Activated CD4-positive, CD25-positive, alpha-beta regulatory T cell treated with anti-CD3 and anti-CD28 coated beads, Interleukin-2, amount 50 U/mL, for 24 hours (primary cell): ENCODE measurements at regions not wholly inside any gene's neighbourhood (a gene's known extent, or its start where the extent isn't known, plus 50 kb on each side); places are given as distances from the start of the nearest gene placed in this dataset.

Experiments used
- ATAC-seq, 2 donors: fragments of 150-1000 bp; cut with Tn5 transposase; one replicate each; pipeline ENCODE4 v1.10.0; 2021; ENCODE audit warnings: mild to moderate bottlenecking in 1 of 2, moderate library complexity in 1 of 2

GRCh38 chr4:11729548-11729947, 300.9 kb upstream of the HS3ST1 start:
- ATAC-seq, result no peak

DNA sequence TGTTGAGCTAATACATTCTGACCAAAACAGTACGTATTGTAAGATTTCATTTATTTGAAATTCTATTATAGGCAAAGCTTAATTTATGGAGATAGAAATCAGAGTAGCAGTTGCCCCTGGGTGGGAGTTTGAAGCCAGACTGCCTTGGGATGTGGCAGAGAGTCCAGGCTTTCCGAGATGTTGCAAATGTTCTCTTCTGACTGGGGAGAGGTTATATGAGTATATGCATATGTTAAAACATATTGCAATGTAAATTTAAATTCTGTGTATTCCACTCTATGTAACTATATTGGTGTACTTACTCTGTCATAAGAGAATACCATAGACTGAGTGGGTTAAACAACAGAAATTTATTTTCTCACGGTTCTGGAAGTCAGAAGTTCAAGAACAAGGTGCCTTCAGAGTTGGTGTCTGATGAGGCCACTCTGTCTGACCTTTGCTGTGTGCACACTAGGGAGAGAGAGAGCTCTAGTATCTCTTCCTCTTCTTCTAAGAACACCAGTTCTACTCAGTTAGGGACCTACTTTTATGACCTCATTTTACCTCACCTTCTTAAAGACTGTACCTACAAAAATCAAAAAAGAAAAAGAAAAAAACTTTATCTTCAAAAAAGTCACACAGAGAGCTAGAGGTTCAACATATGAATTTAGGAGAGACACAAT, 299.3 kb upstream of the HS3ST1 start:
- no peak for ATAC-seq

GRCh38 chr4:11724731-11725130, 296.0 kb upstream of the HS3ST1 start:
- ATAC-seq, result no peak

GRCh38 chr4:11722223-11722622, 293.5 kb upstream of the HS3ST1 start:
- ATAC-seq, result no peak

DNA sequence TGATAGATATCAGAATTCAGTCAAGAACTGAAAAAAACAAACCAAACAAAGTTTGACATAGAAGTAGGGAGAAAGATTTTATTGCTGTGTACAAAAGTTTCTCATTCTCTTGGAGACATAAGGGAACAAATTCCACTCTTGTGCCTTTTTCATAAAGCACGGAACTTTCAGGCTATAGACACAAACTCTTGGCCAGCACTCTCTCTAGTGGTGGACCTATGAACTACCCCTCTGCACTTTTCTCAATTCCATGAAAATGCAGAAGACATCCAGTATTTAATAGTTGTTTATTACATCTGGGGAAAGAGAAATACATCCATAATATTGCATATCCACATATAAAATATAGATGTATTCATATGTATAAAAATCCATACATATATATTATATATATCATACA, 291.6 kb upstream of the HS3ST1 start:
- ATAC-seq, result no peak

GRCh38 chr4:11719879-11720278, 291.2 kb upstream of the HS3ST1 start:
- no peak for ATAC-seq

DNA sequence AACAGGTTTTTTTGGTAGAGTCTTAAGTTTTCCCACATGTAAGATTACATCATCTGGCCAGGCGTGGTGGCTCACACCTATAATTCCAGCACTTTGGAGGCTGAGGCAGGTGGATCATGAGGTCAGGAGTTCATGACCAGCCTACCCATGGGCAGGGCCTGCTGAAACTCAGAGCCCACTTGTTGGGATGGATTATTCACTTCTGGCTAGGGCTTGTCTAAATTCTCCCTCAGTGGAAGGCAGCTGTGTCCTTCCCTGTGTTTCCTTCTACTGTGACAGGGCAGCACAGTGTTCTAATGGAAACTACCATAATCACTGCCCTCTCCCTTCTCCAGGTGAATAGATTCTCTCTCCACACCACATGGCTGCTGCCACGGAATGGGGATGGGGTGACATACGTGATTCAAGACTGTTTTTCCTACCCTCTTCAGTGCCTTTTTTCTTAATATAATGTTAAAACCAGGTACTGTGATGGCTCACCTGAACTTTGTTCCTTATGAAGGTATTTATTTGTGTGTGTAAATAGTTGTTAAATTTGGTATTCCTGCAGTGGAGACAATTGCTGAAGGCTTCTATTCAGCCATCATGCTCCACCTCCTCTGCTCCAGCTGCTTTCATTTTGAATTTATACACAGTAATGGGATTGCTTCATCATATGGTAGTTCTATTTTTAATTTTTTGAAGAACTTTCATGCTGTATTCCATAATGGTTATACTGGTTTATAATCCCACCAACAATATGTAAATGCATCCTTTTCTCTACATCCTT, 287.2 kb upstream of the HS3ST1 start:
- no peak for ATAC-seq

DNA sequence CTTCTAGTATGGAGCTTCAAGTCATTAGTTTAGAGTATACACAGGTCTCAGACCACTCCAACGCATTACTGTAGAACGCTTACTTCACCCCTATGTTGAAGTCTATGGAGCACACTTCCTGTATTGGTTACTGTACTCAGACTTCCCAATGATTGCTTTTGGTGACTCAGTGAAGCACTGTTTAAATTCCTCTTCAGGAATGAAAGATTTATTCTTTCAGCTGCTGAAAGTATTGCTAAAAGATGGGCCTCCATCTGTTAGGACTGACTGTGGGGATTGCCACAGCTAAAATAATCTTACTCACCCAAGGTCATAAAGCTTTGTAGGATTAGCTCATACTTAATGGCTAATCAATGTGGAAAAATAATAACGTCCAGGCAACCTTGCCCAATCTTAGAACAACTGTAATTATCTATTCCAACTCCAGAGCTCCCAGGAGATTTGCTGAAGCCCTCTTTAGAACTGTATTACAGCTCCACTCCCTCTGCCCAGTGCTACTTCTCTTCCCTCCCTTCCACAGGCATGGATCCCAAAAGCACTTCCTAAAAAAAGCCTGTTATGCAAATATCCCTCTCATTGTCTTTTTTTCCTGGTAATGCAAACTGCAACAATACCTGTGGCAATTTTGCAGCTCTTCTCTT, 281.9 kb upstream of the HS3ST1 start:
- ATAC-seq, result no peak

DNA sequence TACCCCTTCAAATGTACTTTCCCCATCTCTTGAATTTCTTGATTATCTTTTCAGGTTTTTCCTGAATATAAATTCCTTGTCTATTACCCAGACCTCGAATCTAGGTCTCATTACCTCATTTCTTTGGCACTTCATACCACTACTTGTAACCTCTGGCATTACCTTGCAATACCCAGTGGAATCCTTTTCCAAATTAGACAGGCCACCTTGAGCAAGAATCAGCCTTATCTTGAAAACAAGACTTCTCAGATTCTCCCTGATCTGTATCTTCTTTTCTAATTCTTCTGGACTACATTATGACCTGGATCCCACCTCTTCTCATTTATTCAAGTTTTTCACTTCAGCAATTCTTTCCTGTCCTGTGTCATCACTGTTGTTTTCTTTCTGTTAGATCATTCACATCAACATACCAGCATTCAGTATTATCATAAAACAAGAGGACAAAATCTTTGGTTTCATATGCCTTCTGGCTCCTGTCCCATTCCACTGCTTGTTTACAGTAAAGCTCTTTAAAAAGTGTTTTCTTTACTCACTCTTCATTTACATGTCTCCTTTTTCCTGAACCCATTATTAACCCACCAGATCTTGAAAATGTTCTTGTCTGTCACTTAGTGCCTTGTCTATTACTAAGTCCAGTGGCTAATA, 275.6 kb upstream of the HS3ST1 start:
- ATAC-seq, result no peak

GRCh38 chr4:11702886-11703557, 274.3 kb upstream of the HS3ST1 start:
- ATAC-seq, result no peak

DNA sequence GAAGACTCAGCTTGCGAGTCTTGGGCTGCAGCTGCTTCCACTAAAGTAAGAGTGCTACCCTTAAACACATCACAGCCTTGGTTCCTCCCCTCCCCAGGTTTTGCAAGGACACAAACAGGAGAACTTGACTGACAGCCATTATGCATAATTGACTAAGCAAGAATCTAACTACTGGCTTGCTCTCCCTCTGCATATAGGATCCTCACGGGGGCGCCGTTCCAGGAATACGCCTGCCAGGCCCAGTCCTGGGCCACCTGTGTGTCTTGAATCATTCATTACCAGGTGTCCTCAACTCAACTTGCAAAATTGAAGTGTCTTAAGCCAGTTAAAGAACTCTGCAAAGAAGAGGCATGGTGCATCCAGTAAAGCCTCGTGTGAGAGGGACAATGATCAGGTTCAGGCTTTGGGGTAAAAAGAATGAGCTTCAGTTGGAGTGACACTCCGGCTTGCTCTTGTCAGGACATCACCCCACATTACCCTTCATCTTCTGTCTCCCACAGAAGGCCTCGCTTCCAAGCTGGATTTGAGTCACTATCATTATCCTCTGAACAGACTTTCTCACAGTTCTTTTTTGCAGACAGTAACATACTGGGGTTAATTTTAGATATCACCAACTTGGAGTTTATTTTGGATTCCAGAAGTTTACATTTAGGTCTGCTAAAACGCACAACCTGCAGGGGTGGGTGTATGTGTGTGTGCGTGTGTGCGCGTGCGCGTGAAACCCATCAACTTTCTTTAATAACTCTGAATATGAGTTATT, 273.5 kb upstream of the HS3ST1 start:
- no peak for ATAC-seq

DNA sequence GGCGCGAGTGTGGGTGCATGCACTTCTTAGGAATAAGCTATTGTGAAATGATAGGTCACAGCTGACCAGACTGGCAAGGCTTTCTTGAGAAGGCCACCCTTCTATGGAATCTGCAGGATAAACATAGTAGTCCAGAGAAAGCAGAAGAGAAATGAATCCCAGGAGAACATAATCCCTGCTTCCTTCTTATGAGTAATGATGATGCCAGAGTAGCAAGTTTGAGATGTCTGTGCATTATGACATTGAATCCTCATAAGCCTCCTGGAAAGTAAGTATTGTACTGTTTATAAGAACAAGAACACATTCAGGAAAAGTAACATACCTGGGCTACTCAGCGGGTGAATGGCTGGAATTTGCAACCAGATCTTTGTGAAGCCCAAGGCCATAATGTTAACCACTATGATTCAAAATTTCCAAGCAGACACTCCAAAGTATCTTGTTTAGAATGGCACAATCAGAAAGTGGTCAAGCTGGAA, 272.1 kb upstream of the HS3ST1 start:
- ATAC-seq, result no peak

DNA sequence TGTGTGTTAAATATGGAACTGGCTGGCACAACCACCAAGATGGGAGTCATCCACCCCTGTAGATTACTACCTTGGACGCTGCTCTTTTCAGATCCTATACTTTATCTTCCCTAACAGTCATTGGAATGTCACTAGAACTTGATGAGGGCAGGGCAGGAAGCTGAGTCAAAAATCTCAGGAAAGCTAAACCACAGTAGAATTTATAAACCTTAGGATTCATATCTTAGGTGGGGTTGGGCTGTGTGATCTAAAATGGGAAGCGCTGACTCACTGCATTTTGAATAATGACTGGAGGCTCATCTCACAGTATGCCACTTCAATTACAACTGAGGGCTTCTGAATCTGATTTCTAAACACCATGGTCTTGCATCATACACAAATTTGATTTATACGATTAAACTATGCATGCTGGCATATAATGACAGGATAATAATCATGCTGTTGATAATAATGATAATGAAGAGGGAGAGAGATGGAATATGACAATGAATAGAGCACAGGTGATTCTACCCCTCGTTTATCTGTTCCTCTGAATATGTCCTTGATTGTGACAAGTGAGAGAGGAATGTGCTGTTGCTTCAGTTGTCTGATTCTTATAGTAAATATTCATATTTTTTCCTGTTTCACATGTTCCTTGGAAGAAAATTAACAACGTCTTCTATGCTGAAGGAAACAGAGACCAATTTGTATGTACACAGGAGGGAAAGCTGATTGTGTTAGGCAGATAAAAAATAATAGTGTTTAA, 270.3 kb upstream of the HS3ST1 start:
- ATAC-seq, result no peak

GRCh38 chr4:11698033-11698432, 269.3 kb upstream of the HS3ST1 start:
- no peak for ATAC-seq

DNA sequence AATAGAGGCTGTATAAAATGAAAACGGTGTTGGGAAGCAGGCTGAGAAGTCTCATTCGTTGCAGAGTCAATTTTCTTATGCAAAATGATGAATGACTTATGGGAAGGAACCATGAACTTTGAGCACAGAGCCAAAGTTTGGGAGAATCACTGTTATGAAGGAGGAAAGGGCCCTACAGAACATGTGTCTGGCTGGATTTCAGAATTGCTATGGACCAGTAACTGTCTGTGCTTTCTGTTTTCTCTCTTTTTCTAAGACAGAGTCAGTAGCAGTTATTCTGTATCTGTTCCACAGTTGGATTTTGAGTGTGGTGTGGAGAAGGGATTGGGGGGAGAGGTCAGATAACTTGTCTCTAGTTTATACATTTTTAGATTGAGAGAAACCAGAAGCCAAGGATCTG, 265.0 kb upstream of the HS3ST1 start:
- no peak for ATAC-seq

GRCh38 chr4:11691236-11691635, 262.5 kb upstream of the HS3ST1 start:
- no peak for ATAC-seq

DNA sequence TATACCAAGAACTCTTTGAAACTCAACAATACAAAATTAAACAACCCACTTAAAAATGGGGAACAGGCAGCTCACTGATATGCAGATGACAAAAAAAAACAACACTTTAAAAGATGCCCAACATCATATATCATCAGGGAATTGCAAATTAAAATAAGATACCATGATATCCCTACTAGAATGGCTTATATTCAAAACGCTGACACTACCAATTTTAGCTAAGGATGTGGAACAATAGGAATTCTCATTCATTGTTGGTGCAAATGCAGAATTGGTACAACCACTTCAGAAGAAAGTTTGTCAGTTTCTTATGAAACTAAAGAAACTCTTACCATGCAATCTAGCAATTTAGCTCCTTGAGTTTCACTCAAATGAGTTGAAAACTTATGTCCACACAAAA, 259.0 kb upstream of the HS3ST1 start:
- ATAC-seq, result no peak

DNA sequence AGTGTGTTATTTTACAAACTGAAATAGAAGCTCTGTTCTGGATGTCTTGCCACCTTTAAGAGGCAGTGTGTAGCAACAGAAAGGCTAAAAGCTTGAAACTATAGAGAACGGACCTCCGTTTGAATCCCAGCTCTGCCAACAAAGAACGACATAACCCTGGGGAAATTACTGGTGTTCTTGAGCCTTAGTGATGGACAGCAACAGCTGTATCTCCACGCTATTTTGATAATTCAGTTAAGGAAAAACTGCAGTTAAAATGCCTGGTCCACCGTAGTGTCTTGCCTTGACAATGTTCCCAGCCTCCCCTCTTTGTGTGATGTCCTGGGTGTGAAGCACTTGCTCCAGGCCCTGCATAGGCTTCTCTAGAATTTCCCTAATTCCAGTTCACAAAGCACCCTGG, 256.8 kb upstream of the HS3ST1 start:
- no peak for ATAC-seq

GRCh38 chr4:11675051-11675800, 246.5 kb upstream of the HS3ST1 start:
- ATAC-seq, result no peak

DNA sequence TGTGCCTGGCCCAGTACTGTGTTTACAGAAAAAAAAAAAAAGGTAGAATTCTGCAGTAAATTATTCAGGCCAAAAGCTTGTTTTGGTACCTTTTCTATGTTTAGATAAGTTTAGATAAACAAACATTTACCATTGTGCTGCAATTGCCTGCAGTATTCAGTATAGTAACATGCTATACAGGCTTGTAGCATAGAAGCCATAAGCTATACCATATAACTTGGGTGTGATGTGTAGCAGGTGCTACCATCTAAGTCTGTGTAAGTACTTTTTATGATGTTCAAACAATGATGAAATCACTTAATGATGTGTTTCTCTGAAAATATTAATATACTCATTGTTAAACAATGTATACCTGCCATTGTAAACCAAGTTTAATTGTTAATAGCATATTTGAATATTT, 241.6 kb upstream of the HS3ST1 start:
- no peak for ATAC-seq

- ATAC-seq, result no peak
Measured at GRCh38 chr4:11669156-11669555, 240.5 kb upstream of the HS3ST1 start.
